CD4-positive, alpha-beta T cell (primary cell): ENCODE measurements at regions not wholly inside any gene's neighbourhood (a gene's known extent, or its start where the extent isn't known, plus 50 kb on each side); places are given as distances from the start of the nearest gene placed in this dataset.

Source experiments
- ATAC-seq: fragments of 200-7000 bp; cut with Tn5 transposase; one replicate; pipeline ENCODE4 v1.10.0; 2022; ENCODE audit warnings: mild to moderate bottlenecking; ENCODE audit not compliant: poor library complexity
- CTCF ChIA-PET: fragments of 350-600 bp; sonication (Branson Sonifier 250); formaldehyde crosslinking; loops from one replicate; lab custom pipeline; 2021; ENCODE audit warnings: antibody characterized with exemption, inconsistent platforms; lab: Charles Lee
- POLR2A ChIA-PET: fragments of 350-600 bp; sonication (Branson Sonifier 250); formaldehyde crosslinking; loops from one replicate; lab custom pipeline; 2021; ENCODE audit warnings: antibody characterized with exemption, inconsistent platforms; lab: Charles Lee
- DNase-seq, 14 experiments: peaks; one replicate each; pipeline ENCODE4 v3.0.0-alpha.2; 2013 to 2020; ENCODE audit warnings: mixed read lengths in 2 of 14
- H3K27ac ChIP-seq, 2 donors: one replicate each; pipeline versions ENCODE4 v1.5.1 to v1.7.0; 2013; ENCODE audit warnings: low read length in 2 of 2, low read depth in 1 of 2, mild to moderate bottlenecking in 1 of 2
- H3K27me3 ChIP-seq, 2 experiments: 1 replicate in 1 of 2; 2 replicates in 1 of 2; pipeline versions ENCODE4 v1.6.1 to v1.7.0; 2013; ENCODE audit warnings: low read length in 2 of 2, control low read depth in 1 of 2, mild to moderate bottlenecking in 1 of 2, moderate library complexity in 1 of 2; ENCODE audit not compliant: insufficient read depth in 2 of 2, control insufficient read depth in 1 of 2
- H3K36me3 ChIP-seq: one replicate; pipeline ENCODE4 v1.6.1; 2013; ENCODE audit warnings: low read length, control low read depth; ENCODE audit not compliant: insufficient read depth
- H3K4me1 ChIP-seq: one replicate; pipeline ENCODE4 v1.6.1; 2013; ENCODE audit warnings: low read length, control low read depth; ENCODE audit not compliant: insufficient read depth
- H3K4me3 ChIP-seq: one replicate; pipeline ENCODE4 v1.5.1; 2013; ENCODE audit warnings: mild to moderate bottlenecking, low read length, moderate library complexity
- H3K9me3 ChIP-seq, 2 experiments: 1 replicate in 1 of 2; 2 replicates in 1 of 2; pipeline versions ENCODE4 v1.6.1 to v1.7.0; 2013; ENCODE audit warnings: low read length in 2 of 2, mild to moderate bottlenecking in 2 of 2, control low read depth in 1 of 2, moderate library complexity in 1 of 2; ENCODE audit not compliant: control insufficient read depth in 1 of 2, insufficient read depth in 1 of 2
- H3K27ac Mint-ChIP-seq: one replicate; pipeline ENCODE4 v1.8.0; 2020; ENCODE audit warnings: mixed read lengths
- H3K27me3 Mint-ChIP-seq: one replicate; pipeline ENCODE4 v1.8.0; 2021; ENCODE audit warnings: mixed read lengths
- H3K36me3 Mint-ChIP-seq: one replicate; pipeline ENCODE4 v1.8.0; 2021; ENCODE audit warnings: low read depth, mixed read lengths
- H3K4me1 Mint-ChIP-seq: one replicate; pipeline ENCODE4 v1.8.0; 2021; ENCODE audit warnings: low read depth, mixed read lengths
- H3K4me3 Mint-ChIP-seq: one replicate; pipeline ENCODE4 v1.8.0; 2020; ENCODE audit warnings: mild to moderate bottlenecking, mixed read lengths
- H3K9me3 Mint-ChIP-seq: one replicate; pipeline ENCODE4 v1.8.0; 2020; ENCODE audit warnings: mixed read lengths
- intact Hi-C, 2 experiments: fragments of 100-400 bp; cut with DNase I in 1 of 2; cut with micrococcal nuclease in 1 of 2; formaldehyde crosslinking; loops; one replicate each; pipeline versions ENCODE4 v1.15.1 to v1.9.0; 2023 to 2025; cut with DNase I, micrococcal nuclease
- TF ChIP-seq, protein P1 (sequence below): fragments of 200-600 bp; IDR thresholded peaks from one replicate; pipeline ENCODE4 v1.8.0; 2022; ENCODE audit warnings: antibody characterized with exemption, mild to moderate bottlenecking

DNA sequence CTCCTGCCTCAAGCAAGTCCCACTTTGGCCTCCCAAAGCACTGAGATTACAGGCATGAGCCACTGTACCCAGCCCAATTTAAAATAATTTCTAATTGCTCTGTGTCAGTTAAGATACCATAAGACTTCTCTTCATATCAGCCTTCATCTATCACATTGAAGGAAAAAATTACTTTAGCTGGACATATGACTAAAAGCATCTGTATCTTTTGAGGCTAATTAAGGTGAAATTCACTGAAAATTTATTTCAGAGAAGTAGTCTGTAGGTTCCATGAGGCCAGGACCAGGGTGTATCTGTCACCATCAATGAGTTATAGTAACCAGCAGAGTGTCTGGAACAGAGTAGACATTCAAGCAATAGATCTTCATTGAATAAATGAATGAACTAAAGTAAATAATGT, 205.2 kb upstream of the PHYHIPL start:
- CTCF ChIA-PET = no interaction called here
- Mint-ChIP-seq H3K9me3 (no peaks in the 10 kb centered on the region), H3K27ac (no peak overlapping the region), H3K36me3 (no peaks in the 10 kb centered on the region), H3K4me3 (no peak overlapping the region), H3K27me3 (peaks cover 15% of the 10 kb centered on the region), H3K4me1 (no peaks in the 10 kb centered on the region)
- TF ChIP-seq, protein P1, sequence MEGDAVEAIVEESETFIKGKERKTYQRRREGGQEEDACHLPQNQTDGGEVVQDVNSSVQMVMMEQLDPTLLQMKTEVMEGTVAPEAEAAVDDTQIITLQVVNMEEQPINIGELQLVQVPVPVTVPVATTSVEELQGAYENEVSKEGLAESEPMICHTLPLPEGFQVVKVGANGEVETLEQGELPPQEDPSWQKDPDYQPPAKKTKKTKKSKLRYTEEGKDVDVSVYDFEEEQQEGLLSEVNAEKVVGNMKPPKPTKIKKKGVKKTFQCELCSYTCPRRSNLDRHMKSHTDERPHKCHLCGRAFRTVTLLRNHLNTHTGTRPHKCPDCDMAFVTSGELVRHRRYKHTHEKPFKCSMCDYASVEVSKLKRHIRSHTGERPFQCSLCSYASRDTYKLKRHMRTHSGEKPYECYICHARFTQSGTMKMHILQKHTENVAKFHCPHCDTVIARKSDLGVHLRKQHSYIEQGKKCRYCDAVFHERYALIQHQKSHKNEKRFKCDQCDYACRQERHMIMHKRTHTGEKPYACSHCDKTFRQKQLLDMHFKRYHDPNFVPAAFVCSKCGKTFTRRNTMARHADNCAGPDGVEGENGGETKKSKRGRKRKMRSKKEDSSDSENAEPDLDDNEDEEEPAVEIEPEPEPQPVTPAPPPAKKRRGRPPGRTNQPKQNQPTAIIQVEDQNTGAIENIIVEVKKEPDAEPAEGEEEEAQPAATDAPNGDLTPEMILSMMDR = no peak
- H3K4me1 ChIP-seq = no peaks in the 10 kb centered on the region
- intact Hi-C loops = no loop called here
- H3K27me3 ChIP-seq = peaks cover 0 to 4% of the 10 kb centered on the region in 2 experiments
- no peak for ATAC-seq
- no peak for DNase-seq
- no peak overlapping the region for H3K27ac ChIP-seq
- POLR2A ChIA-PET = no interaction called here
- H3K36me3 ChIP-seq = no peaks in the 10 kb centered on the region
- H3K4me3 ChIP-seq = no peak overlapping the region
- H3K9me3 ChIP-seq = no peaks in the 10 kb centered on the region

- no peak overlapping the region for H3K4me3 Mint-ChIP-seq
- no peaks in the 10 kb centered on the region for H3K9me3 ChIP-seq
- no peak for DNase-seq
- no peaks in the 10 kb centered on the region for H3K4me1 Mint-ChIP-seq
- H3K36me3 ChIP-seq = no peaks in the 10 kb centered on the region
- H3K4me3 ChIP-seq = no peak overlapping the region
- TF ChIP-seq, protein P1 = no peak
- H3K27me3 Mint-ChIP-seq = peaks cover 13% of the 10 kb centered on the region
- no peak for ATAC-seq
- POLR2A ChIA-PET = no interaction called here
- no peaks in the 10 kb centered on the region for H3K9me3 Mint-ChIP-seq
- H3K36me3 Mint-ChIP-seq = no peaks in the 10 kb centered on the region
- intact Hi-C loops = no loop called here
- H3K27ac Mint-ChIP-seq = no peak overlapping the region
- H3K4me1 ChIP-seq = no peaks in the 10 kb centered on the region
- CTCF ChIA-PET = no interaction called here
- H3K27ac ChIP-seq = no peak overlapping the region
- peaks cover 0 to 4% of the 10 kb centered on the region in 2 experiments for H3K27me3 ChIP-seq
These were observed 204.5 kb upstream of the PHYHIPL start for GRCh38 chr10:58971796-58972491.

- Histone ChIP-seq H3K4me1 (no peaks in the 10 kb centered on the region), H3K4me3 (no peak overlapping the region), H3K27me3 (peaks cover 0 to 4% of the 10 kb centered on the region in 2 experiments), H3K27ac (no peak overlapping the region), H3K36me3 (no peaks in the 10 kb centered on the region), H3K9me3 (no peaks in the 10 kb centered on the region)
- intact Hi-C loops = no loop called here
- ChIA-PET POLR2A (no interaction called here), CTCF (no interaction called here)
- H3K27me3 Mint-ChIP-seq = peaks cover 11% of the 10 kb centered on the region
- H3K9me3 Mint-ChIP-seq = no peaks in the 10 kb centered on the region
- no peaks in the 10 kb centered on the region for H3K36me3 Mint-ChIP-seq
- no peak for DNase-seq
- no peak for ATAC-seq
- H3K27ac Mint-ChIP-seq = no peak overlapping the region
- H3K4me3 Mint-ChIP-seq = no peak overlapping the region
- H3K4me1 Mint-ChIP-seq = no peaks in the 10 kb centered on the region
- TF ChIP-seq, protein P1 = no peak
These were observed 203.7 kb upstream of the PHYHIPL start for GRCh38 chr10:58972576-58973234.
